ENCODE measurements at regions not wholly inside any gene's neighbourhood (a gene's known extent, or its start where the extent isn't known, plus 50 kb on each side); places are given as distances from the start of the nearest gene placed in this dataset.

DNA sequence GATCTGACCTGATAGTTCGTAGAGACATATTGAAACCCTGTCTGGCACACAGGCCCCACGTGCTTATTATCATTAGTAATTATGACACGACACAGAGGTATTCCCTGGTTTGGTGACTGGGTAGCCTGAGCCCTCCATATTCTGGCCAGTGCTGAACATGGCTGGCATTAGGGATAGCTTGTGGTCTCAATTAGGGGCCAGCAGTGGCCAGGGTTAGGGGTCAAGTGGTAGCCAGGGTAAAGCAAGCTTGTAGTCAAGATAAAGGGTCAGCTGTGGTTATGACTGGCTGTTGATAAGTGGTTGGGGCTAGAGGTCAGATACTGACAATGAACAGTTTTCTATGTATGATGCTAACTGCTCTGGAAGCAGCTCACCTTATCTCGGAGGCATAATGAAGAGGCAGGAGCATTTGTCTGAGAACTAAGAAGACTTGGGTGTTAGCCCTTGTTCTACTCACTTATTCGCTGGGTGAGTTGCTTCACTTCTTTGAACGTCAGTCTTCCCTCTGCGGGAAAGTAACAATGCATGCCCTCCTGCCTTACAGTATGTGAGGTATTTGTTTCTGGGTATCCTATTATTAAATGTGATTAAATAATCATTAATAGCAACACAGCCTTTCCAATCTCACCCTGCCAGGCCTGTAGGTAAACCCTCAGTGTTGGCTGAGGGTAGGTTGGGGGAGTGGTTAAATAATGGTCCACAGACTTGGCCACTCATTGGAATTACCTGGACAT, 66.7 kb downstream of the VEGFA start (continued):
- TF ChIP-seq, protein P1, sequence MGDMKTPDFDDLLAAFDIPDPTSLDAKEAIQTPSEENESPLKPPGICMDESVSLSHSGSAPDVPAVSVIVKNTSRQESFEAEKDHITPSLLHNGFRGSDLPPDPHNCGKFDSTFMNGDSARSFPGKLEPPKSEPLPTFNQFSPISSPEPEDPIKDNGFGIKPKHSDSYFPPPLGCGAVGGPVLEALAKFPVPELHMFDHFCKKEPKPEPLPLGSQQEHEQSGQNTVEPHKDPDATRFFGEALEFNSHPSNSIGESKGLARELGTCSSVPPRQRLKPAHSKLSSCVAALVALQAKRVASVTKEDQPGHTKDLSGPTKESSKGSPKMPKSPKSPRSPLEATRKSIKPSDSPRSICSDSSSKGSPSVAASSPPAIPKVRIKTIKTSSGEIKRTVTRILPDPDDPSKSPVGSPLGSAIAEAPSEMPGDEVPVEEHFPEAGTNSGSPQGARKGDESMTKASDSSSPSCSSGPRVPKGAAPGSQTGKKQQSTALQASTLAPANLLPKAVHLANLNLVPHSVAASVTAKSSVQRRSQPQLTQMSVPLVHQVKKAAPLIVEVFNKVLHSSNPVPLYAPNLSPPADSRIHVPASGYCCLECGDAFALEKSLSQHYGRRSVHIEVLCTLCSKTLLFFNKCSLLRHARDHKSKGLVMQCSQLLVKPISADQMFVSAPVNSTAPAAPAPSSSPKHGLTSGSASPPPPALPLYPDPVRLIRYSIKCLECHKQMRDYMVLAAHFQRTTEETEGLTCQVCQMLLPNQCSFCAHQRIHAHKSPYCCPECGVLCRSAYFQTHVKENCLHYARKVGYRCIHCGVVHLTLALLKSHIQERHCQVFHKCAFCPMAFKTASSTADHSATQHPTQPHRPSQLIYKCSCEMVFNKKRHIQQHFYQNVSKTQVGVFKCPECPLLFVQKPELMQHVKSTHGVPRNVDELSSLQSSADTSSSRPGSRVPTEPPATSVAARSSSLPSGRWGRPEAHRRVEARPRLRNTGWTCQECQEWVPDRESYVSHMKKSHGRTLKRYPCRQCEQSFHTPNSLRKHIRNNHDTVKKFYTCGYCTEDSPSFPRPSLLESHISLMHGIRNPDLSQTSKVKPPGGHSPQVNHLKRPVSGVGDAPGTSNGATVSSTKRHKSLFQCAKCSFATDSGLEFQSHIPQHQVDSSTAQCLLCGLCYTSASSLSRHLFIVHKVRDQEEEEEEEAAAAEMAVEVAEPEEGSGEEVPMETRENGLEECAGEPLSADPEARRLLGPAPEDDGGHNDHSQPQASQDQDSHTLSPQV (IDR thresholded peaks at IDR 0.05), result no peak
- TF ChIP-seq RBM22 (IDR thresholded peaks at IDR 0.05; ENCODE audit: low read depth, low read length, poor library complexity, severe bottlenecking) (no peak), NEUROD1 (IDR thresholded peaks at IDR 0.05; ENCODE audit: borderline replicate concordance, low read depth, low read length, partially characterized antibody) (peak; percentile 44), COPS2 (conservative IDR thresholded peaks at IDR 0.05) (no peak), MCM3 (IDR thresholded peaks at IDR 0.05) (no peak), YBX1 (IDR thresholded peaks at IDR 0.05) (no peak), ZBTB1 (CRISPR knock-in tag; IDR thresholded peaks at IDR 0.05; ENCODE audit: borderline replicate concordance, low read depth) (no peak)
- TF ChIP-seq, protein P2, sequence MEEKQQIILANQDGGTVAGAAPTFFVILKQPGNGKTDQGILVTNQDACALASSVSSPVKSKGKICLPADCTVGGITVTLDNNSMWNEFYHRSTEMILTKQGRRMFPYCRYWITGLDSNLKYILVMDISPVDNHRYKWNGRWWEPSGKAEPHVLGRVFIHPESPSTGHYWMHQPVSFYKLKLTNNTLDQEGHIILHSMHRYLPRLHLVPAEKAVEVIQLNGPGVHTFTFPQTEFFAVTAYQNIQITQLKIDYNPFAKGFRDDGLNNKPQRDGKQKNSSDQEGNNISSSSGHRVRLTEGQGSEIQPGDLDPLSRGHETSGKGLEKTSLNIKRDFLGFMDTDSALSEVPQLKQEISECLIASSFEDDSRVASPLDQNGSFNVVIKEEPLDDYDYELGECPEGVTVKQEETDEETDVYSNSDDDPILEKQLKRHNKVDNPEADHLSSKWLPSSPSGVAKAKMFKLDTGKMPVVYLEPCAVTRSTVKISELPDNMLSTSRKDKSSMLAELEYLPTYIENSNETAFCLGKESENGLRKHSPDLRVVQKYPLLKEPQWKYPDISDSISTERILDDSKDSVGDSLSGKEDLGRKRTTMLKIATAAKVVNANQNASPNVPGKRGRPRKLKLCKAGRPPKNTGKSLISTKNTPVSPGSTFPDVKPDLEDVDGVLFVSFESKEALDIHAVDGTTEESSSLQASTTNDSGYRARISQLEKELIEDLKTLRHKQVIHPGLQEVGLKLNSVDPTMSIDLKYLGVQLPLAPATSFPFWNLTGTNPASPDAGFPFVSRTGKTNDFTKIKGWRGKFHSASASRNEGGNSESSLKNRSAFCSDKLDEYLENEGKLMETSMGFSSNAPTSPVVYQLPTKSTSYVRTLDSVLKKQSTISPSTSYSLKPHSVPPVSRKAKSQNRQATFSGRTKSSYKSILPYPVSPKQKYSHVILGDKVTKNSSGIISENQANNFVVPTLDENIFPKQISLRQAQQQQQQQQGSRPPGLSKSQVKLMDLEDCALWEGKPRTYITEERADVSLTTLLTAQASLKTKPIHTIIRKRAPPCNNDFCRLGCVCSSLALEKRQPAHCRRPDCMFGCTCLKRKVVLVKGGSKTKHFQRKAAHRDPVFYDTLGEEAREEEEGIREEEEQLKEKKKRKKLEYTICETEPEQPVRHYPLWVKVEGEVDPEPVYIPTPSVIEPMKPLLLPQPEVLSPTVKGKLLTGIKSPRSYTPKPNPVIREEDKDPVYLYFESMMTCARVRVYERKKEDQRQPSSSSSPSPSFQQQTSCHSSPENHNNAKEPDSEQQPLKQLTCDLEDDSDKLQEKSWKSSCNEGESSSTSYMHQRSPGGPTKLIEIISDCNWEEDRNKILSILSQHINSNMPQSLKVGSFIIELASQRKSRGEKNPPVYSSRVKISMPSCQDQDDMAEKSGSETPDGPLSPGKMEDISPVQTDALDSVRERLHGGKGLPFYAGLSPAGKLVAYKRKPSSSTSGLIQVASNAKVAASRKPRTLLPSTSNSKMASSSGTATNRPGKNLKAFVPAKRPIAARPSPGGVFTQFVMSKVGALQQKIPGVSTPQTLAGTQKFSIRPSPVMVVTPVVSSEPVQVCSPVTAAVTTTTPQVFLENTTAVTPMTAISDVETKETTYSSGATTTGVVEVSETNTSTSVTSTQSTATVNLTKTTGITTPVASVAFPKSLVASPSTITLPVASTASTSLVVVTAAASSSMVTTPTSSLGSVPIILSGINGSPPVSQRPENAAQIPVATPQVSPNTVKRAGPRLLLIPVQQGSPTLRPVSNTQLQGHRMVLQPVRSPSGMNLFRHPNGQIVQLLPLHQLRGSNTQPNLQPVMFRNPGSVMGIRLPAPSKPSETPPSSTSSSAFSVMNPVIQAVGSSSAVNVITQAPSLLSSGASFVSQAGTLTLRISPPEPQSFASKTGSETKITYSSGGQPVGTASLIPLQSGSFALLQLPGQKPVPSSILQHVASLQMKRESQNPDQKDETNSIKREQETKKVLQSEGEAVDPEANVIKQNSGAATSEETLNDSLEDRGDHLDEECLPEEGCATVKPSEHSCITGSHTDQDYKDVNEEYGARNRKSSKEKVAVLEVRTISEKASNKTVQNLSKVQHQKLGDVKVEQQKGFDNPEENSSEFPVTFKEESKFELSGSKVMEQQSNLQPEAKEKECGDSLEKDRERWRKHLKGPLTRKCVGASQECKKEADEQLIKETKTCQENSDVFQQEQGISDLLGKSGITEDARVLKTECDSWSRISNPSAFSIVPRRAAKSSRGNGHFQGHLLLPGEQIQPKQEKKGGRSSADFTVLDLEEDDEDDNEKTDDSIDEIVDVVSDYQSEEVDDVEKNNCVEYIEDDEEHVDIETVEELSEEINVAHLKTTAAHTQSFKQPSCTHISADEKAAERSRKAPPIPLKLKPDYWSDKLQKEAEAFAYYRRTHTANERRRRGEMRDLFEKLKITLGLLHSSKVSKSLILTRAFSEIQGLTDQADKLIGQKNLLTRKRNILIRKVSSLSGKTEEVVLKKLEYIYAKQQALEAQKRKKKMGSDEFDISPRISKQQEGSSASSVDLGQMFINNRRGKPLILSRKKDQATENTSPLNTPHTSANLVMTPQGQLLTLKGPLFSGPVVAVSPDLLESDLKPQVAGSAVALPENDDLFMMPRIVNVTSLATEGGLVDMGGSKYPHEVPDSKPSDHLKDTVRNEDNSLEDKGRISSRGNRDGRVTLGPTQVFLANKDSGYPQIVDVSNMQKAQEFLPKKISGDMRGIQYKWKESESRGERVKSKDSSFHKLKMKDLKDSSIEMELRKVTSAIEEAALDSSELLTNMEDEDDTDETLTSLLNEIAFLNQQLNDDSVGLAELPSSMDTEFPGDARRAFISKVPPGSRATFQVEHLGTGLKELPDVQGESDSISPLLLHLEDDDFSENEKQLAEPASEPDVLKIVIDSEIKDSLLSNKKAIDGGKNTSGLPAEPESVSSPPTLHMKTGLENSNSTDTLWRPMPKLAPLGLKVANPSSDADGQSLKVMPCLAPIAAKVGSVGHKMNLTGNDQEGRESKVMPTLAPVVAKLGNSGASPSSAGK (IDR thresholded peaks at IDR 0.05), result no peak
- TF ChIP-seq, protein P3, sequence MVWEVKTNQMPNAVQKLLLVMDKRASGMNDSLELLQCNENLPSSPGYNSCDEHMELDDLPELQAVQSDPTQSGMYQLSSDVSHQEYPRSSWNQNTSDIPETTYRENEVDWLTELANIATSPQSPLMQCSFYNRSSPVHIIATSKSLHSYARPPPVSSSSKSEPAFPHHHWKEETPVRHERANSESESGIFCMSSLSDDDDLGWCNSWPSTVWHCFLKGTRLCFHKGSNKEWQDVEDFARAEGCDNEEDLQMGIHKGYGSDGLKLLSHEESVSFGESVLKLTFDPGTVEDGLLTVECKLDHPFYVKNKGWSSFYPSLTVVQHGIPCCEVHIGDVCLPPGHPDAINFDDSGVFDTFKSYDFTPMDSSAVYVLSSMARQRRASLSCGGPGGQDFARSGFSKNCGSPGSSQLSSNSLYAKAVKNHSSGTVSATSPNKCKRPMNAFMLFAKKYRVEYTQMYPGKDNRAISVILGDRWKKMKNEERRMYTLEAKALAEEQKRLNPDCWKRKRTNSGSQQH (CRISPR knock-in tag; IDR thresholded peaks at IDR 0.05), result no peak

All from K562 (cell line).